Loucy (cell line): ENCODE measurements at regions not wholly inside any gene's neighbourhood (a gene's known extent, or its start where the extent isn't known, plus 50 kb on each side); places are given as distances from the start of the nearest gene placed in this dataset.

Source experiments
- EZH2phosphoT487 ChIP-seq: fragments of 200-600 bp; IDR thresholded peaks from 2 replicates; pipeline ENCODE4 v1.6.1; 2018; ENCODE audit warnings: antibody characterized with exemption, mild to moderate bottlenecking, moderate library complexity, borderline replicate concordance
- TF ChIP-seq, protein P1 (sequence below): fragments of 200-600 bp; sonication (generic); conservative IDR thresholded peaks from 2 replicates; pipeline ENCODE4 v1.5.1; 2014; ENCODE audit warnings: mild to moderate bottlenecking, antibody characterized with exemption, low read length

- TF ChIP-seq, protein P1, sequence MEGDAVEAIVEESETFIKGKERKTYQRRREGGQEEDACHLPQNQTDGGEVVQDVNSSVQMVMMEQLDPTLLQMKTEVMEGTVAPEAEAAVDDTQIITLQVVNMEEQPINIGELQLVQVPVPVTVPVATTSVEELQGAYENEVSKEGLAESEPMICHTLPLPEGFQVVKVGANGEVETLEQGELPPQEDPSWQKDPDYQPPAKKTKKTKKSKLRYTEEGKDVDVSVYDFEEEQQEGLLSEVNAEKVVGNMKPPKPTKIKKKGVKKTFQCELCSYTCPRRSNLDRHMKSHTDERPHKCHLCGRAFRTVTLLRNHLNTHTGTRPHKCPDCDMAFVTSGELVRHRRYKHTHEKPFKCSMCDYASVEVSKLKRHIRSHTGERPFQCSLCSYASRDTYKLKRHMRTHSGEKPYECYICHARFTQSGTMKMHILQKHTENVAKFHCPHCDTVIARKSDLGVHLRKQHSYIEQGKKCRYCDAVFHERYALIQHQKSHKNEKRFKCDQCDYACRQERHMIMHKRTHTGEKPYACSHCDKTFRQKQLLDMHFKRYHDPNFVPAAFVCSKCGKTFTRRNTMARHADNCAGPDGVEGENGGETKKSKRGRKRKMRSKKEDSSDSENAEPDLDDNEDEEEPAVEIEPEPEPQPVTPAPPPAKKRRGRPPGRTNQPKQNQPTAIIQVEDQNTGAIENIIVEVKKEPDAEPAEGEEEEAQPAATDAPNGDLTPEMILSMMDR: no peak
- TF ChIP-seq EZH2phosphoT487: no peak
Measured at GRCh38 chr13:73551736-73552135, 492.9 kb downstream of the KLF5 start.
